Karpas-422 (cell line): ENCODE measurements at regions not wholly inside any gene's neighbourhood (a gene's known extent, or its start where the extent isn't known, plus 50 kb on each side); places are given as distances from the start of the nearest gene placed in this dataset.

ENCODE experiments used
- DNase-seq: peaks from one replicate; pipeline ENCODE4 v3.0.0-alpha.2; 2015
- H2AFZ ChIP-seq: fragments of 200-600 bp; sonication (generic); 2 replicates; pipeline ENCODE4 v1.6.1; 2014; ENCODE audit warnings: antibody characterized with exemption, low read length, mixed read lengths
- H3K27ac ChIP-seq: fragments of 200-600 bp; sonication (generic); 2 replicates; pipeline ENCODE4 v1.5.1; 2014; ENCODE audit warnings: mild to moderate bottlenecking, low read length, moderate library complexity
- H3K27me3 ChIP-seq: fragments of 200-600 bp; sonication (generic); 2 replicates; pipeline ENCODE4 v1.6.1; 2014; ENCODE audit warnings: low read length, mixed read lengths
- H3K36me3 ChIP-seq: fragments of 200-600 bp; sonication (generic); 2 replicates; pipeline ENCODE4 v1.6.1; 2014; ENCODE audit warnings: low read length, mixed read lengths; ENCODE audit not compliant: insufficient read depth
- H3K4me1 ChIP-seq: fragments of 200-600 bp; sonication (generic); 2 replicates; pipeline ENCODE4 v1.6.1; 2014; ENCODE audit warnings: mild to moderate bottlenecking, low read length, mixed read lengths
- H3K4me2 ChIP-seq: fragments of 200-600 bp; sonication (generic); 2 replicates; pipeline ENCODE4 v1.6.1; 2014; ENCODE audit warnings: low read length, low read depth, mild to moderate bottlenecking; ENCODE audit not compliant: poor library complexity, severe bottlenecking
- H3K4me3 ChIP-seq: fragments of 200-600 bp; sonication (generic); 2 replicates; pipeline ENCODE4 v1.5.1; 2014; ENCODE audit warnings: mild to moderate bottlenecking, antibody characterized with exemption, low read length, mixed read lengths
- H3K79me2 ChIP-seq: fragments of 200-600 bp; sonication (generic); 2 replicates; pipeline ENCODE4 v1.6.1; 2014; ENCODE audit warnings: mild to moderate bottlenecking, low read length, mixed read lengths
- H3K9ac ChIP-seq: fragments of 200-600 bp; sonication (generic); 2 replicates; pipeline ENCODE4 v1.6.0; 2014; ENCODE audit warnings: low read length
- H3K9me2 ChIP-seq: fragments of 200-600 bp; sonication (generic), shearing (Covaris generic); replicated peaks from 2 replicates; pipeline ENCODE4 v1.6.0; 2014; ENCODE audit warnings: mild to moderate bottlenecking, low read length, moderate library complexity; ENCODE audit not compliant: insufficient read depth
- H3K9me3 ChIP-seq: fragments of 300-700, 200-600 bp; sonication (generic); 2 replicates; pipeline ENCODE4 v1.6.1; 2014; ENCODE audit warnings: low read length, mixed read lengths
- H4K20me1 ChIP-seq: fragments of 200-600 bp; sonication (generic); 2 replicates; pipeline ENCODE4 v1.6.1; 2014; ENCODE audit warnings: mild to moderate bottlenecking, antibody characterized with exemption, low read length, low read depth; ENCODE audit not compliant: insufficient read depth

DNA sequence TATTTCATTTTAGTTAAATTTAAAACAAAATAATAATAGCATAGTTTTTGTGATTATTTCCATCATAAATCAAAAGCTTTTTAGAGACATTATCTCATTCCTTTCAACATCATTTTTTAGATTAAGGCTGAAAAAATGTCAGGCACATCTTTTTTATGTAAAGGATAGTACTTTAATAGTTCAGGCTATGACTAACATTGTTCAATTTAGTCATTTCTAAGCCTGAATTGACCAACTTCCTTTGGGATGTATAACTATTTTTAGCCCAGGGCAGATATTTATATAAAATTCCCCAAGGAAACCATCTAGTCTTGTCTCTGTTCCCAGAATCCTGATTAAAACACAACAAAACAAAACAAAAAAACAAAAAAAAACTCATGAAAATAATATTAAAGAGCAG, 145.6 kb upstream of the PCDH18 start:
- H3K4me1 ChIP-seq, result no peaks in the 10 kb centered on the region
- H3K36me3 ChIP-seq, result no peaks in the 10 kb centered on the region
- no peaks in the 10 kb centered on the region for H4K20me1 ChIP-seq
- no peak overlapping the region for H3K9ac ChIP-seq
- DNase-seq, result no peak
- no peak overlapping the region for H3K4me2 ChIP-seq
- no peaks in the 10 kb centered on the region for H3K27me3 ChIP-seq
- H3K79me2 ChIP-seq, result no peaks in the 10 kb centered on the region
- H2AFZ ChIP-seq, result no peak overlapping the region
- H3K4me3 ChIP-seq, result no peak overlapping the region
- no peaks in the 10 kb centered on the region for H3K9me3 ChIP-seq
- no peaks in the 10 kb centered on the region for H3K9me2 ChIP-seq
- no peak overlapping the region for H3K27ac ChIP-seq

- Histone ChIP-seq H3K27ac (no peak overlapping the region), H3K4me2 (no peak overlapping the region), H3K9me2 (no peaks in the 10 kb centered on the region), H3K27me3 (no peaks in the 10 kb centered on the region), H3K36me3 (no peaks in the 10 kb centered on the region), H2AFZ (no peak overlapping the region), H3K4me1 (no peaks in the 10 kb centered on the region), H3K9me3 (no peaks in the 10 kb centered on the region), H3K4me3 (no peak overlapping the region), H4K20me1 (no peaks in the 10 kb centered on the region), H3K79me2 (no peaks in the 10 kb centered on the region), H3K9ac (no peak overlapping the region)
- no peak for DNase-seq
Observed at GRCh38 chr4:137676357-137676998, 144.2 kb upstream of the PCDH18 start.

GRCh38 chr4:137674066-137674465, 141.8 kb upstream of the PCDH18 start:
- H3K27me3 ChIP-seq, result no peaks in the 10 kb centered on the region
- no peak overlapping the region for H2AFZ ChIP-seq
- H3K4me1 ChIP-seq, result no peaks in the 10 kb centered on the region
- H3K9me2 ChIP-seq, result no peaks in the 10 kb centered on the region
- no peak overlapping the region for H3K4me3 ChIP-seq
- no peaks in the 10 kb centered on the region for H3K9me3 ChIP-seq
- no peaks in the 10 kb centered on the region for H3K36me3 ChIP-seq
- H3K4me2 ChIP-seq, result no peak overlapping the region
- H3K27ac ChIP-seq, result no peak overlapping the region
- no peaks in the 10 kb centered on the region for H4K20me1 ChIP-seq
- DNase-seq, result no peak
- no peaks in the 10 kb centered on the region for H3K79me2 ChIP-seq
- no peak overlapping the region for H3K9ac ChIP-seq

DNA sequence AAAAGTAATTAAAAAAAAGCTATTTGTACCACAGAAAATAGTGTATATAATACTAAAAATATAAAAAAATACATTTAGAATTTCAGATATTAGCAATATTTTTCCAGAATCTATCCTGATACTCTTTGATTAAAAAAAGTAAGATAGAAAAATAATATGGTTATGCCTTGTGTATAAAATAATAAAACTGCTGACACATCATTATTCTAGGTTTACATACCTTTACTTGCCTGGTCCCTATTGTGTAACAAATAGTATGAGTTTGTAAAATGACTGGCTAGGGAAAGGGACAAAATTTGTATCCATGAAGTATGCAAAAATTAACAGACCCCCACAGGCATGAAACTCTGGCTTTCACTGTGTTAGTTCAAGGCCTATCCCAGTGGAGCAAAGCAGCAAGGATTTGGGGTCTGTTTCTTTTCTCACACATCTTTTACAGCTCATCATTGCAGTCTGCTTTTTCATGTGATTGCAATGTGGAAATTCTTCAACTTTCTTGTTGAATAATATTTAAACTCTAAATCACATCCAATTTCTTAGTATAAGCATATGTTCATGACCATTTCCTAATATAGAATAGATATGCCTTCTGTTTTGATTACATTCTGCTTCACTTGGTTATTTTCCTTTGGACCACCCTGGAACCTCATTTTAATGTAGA, 136.7 kb upstream of the PCDH18 start:
- no peaks in the 10 kb centered on the region for H4K20me1 ChIP-seq
- no peaks in the 10 kb centered on the region for H3K36me3 ChIP-seq

GRCh38 chr4:137664416-137664815, 132.1 kb upstream of the PCDH18 start:
- Histone ChIP-seq H3K4me2 (no peak overlapping the region), H4K20me1 (no peaks in the 10 kb centered on the region), H3K27me3 (no peaks in the 10 kb centered on the region), H3K4me3 (no peak overlapping the region), H3K9me2 (no peaks in the 10 kb centered on the region), H3K36me3 (no peaks in the 10 kb centered on the region), H3K27ac (no peak overlapping the region), H3K9ac (no peak overlapping the region), H3K9me3 (peaks cover 4% of the 10 kb centered on the region), H2AFZ (no peak overlapping the region), H3K4me1 (no peaks in the 10 kb centered on the region), H3K79me2 (no peaks in the 10 kb centered on the region)
- DNase-seq, result no peak

More for the DNA sequence above, 136.7 kb upstream of the PCDH18 start:
- H3K9me2 ChIP-seq, result no peaks in the 10 kb centered on the region
- H3K4me2 ChIP-seq, result no peak overlapping the region
- no peaks in the 10 kb centered on the region for H3K27me3 ChIP-seq
- DNase-seq, result no peak
- H3K9ac ChIP-seq, result no peak overlapping the region
- no peaks in the 10 kb centered on the region for H3K9me3 ChIP-seq
- no peaks in the 10 kb centered on the region for H3K79me2 ChIP-seq
- no peak overlapping the region for H2AFZ ChIP-seq
- H3K4me3 ChIP-seq, result no peak overlapping the region
- no peak overlapping the region for H3K27ac ChIP-seq
- no peaks in the 10 kb centered on the region for H3K4me1 ChIP-seq

DNA sequence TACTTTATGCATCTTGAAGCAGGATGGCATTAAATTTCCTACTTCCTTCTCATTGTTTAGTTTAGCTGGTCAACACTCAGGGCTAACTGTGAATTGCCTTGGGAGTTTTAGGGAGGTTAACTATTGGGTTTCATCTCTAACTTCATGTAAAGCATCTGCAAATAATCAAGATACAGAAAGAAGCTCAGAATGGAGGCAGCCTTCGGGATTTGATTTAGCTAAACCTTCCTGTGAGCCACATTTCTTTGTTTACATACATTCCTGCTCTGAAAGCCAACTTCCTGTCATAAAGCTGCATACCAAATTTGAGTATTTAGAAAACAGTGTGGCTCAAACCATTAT, 131.7 kb upstream of the PCDH18 start:
- no peaks in the 10 kb centered on the region for H3K79me2 ChIP-seq
- H3K4me3 ChIP-seq, result no peak overlapping the region
- H2AFZ ChIP-seq, result no peak overlapping the region

GRCh38 chr4:137663251-137664045, 131.2 kb upstream of the PCDH18 start:
- Histone ChIP-seq H4K20me1 (no peaks in the 10 kb centered on the region), H3K36me3 (no peaks in the 10 kb centered on the region), H3K27ac (no peak overlapping the region), H3K9ac (no peak overlapping the region), H3K27me3 (no peaks in the 10 kb centered on the region), H2AFZ (no peak overlapping the region), H3K79me2 (no peaks in the 10 kb centered on the region), H3K4me1 (no peaks in the 10 kb centered on the region), H3K9me3 (peaks cover 4% of the 10 kb centered on the region), H3K4me3 (no peak overlapping the region), H3K4me2 (no peak overlapping the region), H3K9me2 (no peaks in the 10 kb centered on the region)
- DNase-seq, result no peak

More for the DNA sequence above, 131.7 kb upstream of the PCDH18 start:
- DNase-seq, result no peak
- no peak overlapping the region for H3K9ac ChIP-seq
- no peaks in the 10 kb centered on the region for H3K27me3 ChIP-seq
- H3K36me3 ChIP-seq, result no peaks in the 10 kb centered on the region
- no peaks in the 10 kb centered on the region for H3K4me1 ChIP-seq
- H3K9me3 ChIP-seq, result peaks cover 4% of the 10 kb centered on the region
- H3K4me2 ChIP-seq, result no peak overlapping the region
- H3K27ac ChIP-seq, result no peak overlapping the region
- no peaks in the 10 kb centered on the region for H3K9me2 ChIP-seq
- H4K20me1 ChIP-seq, result no peaks in the 10 kb centered on the region

DNA sequence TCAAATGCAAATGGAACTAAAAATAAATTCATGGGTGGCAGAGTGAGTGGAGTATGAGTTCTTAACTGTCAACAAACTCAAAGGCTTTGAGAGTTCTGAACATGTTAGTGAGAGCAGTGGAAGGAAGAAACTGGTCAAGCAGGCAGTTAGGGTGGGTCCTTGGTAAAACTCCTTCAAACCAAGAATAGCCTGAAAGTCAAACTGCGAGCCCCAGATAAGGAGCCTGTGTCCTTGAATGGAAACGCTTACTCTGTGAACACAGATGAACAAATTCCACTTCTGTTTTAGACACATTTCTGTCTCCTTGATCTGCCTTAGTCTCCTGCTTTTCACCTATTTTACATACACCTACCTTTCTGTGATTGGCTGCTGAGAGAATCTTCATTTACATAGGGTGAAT, 129.4 kb upstream of the PCDH18 start:
- no peak for DNase-seq
- H3K79me2 ChIP-seq, result no peaks in the 10 kb centered on the region
- H3K27me3 ChIP-seq, result no peaks in the 10 kb centered on the region
- H3K9me3 ChIP-seq, result peaks cover 4% of the 10 kb centered on the region
- H3K36me3 ChIP-seq, result no peaks in the 10 kb centered on the region
- no peak overlapping the region for H3K9ac ChIP-seq
- no peak overlapping the region for H2AFZ ChIP-seq
- no peaks in the 10 kb centered on the region for H3K4me1 ChIP-seq
- no peak overlapping the region for H3K27ac ChIP-seq
- H3K9me2 ChIP-seq, result no peaks in the 10 kb centered on the region
- no peaks in the 10 kb centered on the region for H4K20me1 ChIP-seq
- no peak overlapping the region for H3K4me2 ChIP-seq
- no peak overlapping the region for H3K4me3 ChIP-seq
